Embryonic facial prominence (tissue), 1 donor: ENCODE measurements at regions not wholly inside any gene's neighbourhood (a gene's known extent, or its start where the extent isn't known, plus 50 kb on each side); places are given as distances from the start of the nearest gene placed in this dataset.
A peak's percentile ranks its signal among the peaks of the same experiment; 100 is the strongest.
"Not testable (repeated sequence)": the region's sequence is repeated elsewhere in the genome, so short reads cannot be mapped to it uniquely, and the experiment has no call there.

Experiments
- DNase-seq: peaks from one replicate; pipeline ENCODE4 v3.0.0-alpha.2; 2016; ENCODE audit errors: extremely low spot score

GRCh38 chr12:54799966-54800365 is 54.4 kb upstream of the MUCL1 start:
- not testable (repeated sequence) for DNase-seq

- no peak for DNase-seq
Measured at GRCh38 chr12:54798651-54799050, 55.7 kb upstream of the MUCL1 start.

GRCh38 chr12:54796991-54797390 is 57.3 kb upstream of the MUCL1 start:
- DNase-seq, result no peak

- no peak for DNase-seq
Measured at GRCh38 chr12:54795644-54796043, 58.7 kb upstream of the MUCL1 start.

GRCh38 chr12:54786081-54786480 is 68.2 kb upstream of the MUCL1 start:
- no peak for DNase-seq

GRCh38 chr12:54784115-54784514 is 70.2 kb upstream of the MUCL1 start:
- no peak for DNase-seq

- DNase-seq, result not testable (repeated sequence)
Measured at GRCh38 chr12:54777031-54777430, 77.3 kb upstream of the MUCL1 start.

- DNase-seq, result no peak
Measured at GRCh38 chr12:54773593-54773992, 80.7 kb upstream of the MUCL1 start.

GRCh38 chr12:54765652-54766051 is 88.7 kb upstream of the MUCL1 start:
- no peak for DNase-seq

- no peak for DNase-seq
Measured at GRCh38 chr12:54762390-54762789, 91.9 kb upstream of the MUCL1 start.

GRCh38 chr12:54759751-54760150 is 94.6 kb upstream of the MUCL1 start:
- no peak for DNase-seq

GRCh38 chr12:54751493-54751892 is 102.8 kb upstream of the MUCL1 start:
- no peak for DNase-seq

- DNase-seq, result peak; percentile 11
Measured at GRCh38 chr12:54749191-54749818, 101.1 kb upstream of the DCD start.

GRCh38 chr12:54744590-54744989 is 96.4 kb upstream of the DCD start:
- no peak for DNase-seq

GRCh38 chr12:54740882-54741281 is 92.7 kb upstream of the DCD start:
- no peak for DNase-seq

- DNase-seq, result no peak
Measured at GRCh38 chr12:54736549-54736948, 88.4 kb upstream of the DCD start.

GRCh38 chr12:54734196-54734950 is 86.2 kb upstream of the DCD start:
- no peak for DNase-seq

- DNase-seq, result no peak
Measured at GRCh38 chr12:54725233-54725843, 77.2 kb upstream of the DCD start.

- DNase-seq, result no peak
Measured at GRCh38 chr12:54723379-54724256, 75.5 kb upstream of the DCD start.

- DNase-seq, result no peak
Measured at GRCh38 chr12:54721312-54721711, 73.1 kb upstream of the DCD start.

- no peak for DNase-seq
Measured at GRCh38 chr12:54719691-54720090, 71.5 kb upstream of the DCD start.

GRCh38 chr12:54716261-54716660 is 68.1 kb upstream of the DCD start:
- DNase-seq, result no peak
